B cell (primary cell): ENCODE measurements at regions not wholly inside any gene's neighbourhood (a gene's known extent, or its start where the extent isn't known, plus 50 kb on each side); places are given as distances from the start of the nearest gene placed in this dataset.

Experiments
- EZH2 ChIP-seq: IDR thresholded peaks from 2 replicates; pipeline ENCODE4 v1.6.1; 2012; ENCODE audit warnings: borderline replicate concordance, low read depth, mild to moderate bottlenecking, moderate library complexity, low read length; ENCODE audit not compliant: insufficient read depth, poor library complexity, severe bottlenecking
- TF ChIP-seq, protein P1 (sequence below): fragments of 200-600 bp; IDR thresholded peaks from one replicate; pipeline ENCODE4 v1.8.0; 2022; ENCODE audit warnings: antibody characterized with exemption, mild to moderate bottlenecking

DNA sequence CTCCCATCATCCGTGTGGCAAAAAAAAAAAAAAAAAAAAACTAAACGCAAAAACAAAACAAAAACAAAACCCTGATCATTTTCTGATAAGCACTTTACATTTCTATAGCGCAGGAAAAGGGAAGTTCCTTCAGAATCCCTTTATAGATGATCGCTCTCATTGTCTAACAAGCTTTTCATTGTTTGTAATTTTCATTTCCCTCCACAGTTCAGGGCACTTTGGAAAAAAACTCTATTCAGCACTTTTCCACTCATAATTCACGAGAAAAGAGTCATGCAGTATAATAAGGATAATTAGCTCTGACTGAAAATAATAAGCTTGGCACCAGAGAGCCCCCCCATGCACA is 89.4 kb upstream of the ATXN1 start:
- TF ChIP-seq, protein P1, sequence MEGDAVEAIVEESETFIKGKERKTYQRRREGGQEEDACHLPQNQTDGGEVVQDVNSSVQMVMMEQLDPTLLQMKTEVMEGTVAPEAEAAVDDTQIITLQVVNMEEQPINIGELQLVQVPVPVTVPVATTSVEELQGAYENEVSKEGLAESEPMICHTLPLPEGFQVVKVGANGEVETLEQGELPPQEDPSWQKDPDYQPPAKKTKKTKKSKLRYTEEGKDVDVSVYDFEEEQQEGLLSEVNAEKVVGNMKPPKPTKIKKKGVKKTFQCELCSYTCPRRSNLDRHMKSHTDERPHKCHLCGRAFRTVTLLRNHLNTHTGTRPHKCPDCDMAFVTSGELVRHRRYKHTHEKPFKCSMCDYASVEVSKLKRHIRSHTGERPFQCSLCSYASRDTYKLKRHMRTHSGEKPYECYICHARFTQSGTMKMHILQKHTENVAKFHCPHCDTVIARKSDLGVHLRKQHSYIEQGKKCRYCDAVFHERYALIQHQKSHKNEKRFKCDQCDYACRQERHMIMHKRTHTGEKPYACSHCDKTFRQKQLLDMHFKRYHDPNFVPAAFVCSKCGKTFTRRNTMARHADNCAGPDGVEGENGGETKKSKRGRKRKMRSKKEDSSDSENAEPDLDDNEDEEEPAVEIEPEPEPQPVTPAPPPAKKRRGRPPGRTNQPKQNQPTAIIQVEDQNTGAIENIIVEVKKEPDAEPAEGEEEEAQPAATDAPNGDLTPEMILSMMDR, result no peak
- no peak for TF ChIP-seq EZH2
